Colonic mucosa (tissue), 4 donors: ENCODE measurements at regions not wholly inside any gene's neighbourhood (a gene's known extent, or its start where the extent isn't known, plus 50 kb on each side); places are given as distances from the start of the nearest gene placed in this dataset.

Experiments
- DNase-seq: peaks from one replicate; pipeline ENCODE4 v3.0.0-alpha.2; 2020
- H3K27ac ChIP-seq: fragments of 200-600 bp; one replicate; pipeline ENCODE4 v1.8.0; 2021
- H3K27me3 ChIP-seq: fragments of 200-600 bp; one replicate; pipeline ENCODE4 v1.8.0; 2021
- H3K36me3 ChIP-seq: fragments of 200-600 bp; one replicate; pipeline ENCODE4 v1.8.0; 2021
- H3K4me1 ChIP-seq: fragments of 200-600 bp; one replicate; pipeline ENCODE4 v1.8.0; 2021; ENCODE audit warnings: mild to moderate bottlenecking
- H3K4me3 ChIP-seq: fragments of 200-600 bp; one replicate; pipeline ENCODE4 v1.8.0; 2021
- H3K9ac ChIP-seq, 2 donors: one replicate each; pipeline ENCODE4 v1.7.0; 2013; ENCODE audit warnings: control low read depth in 2 of 2, low read depth in 2 of 2, low read length in 2 of 2
- H3K9me3 ChIP-seq: fragments of 200-600 bp; one replicate; pipeline ENCODE4 v1.8.0; 2021
- CTCF ChIP-seq: fragments of 200-600 bp; IDR thresholded peaks from one replicate; pipeline ENCODE4 v1.8.0; 2022; ENCODE audit warnings: antibody characterized with exemption, mild to moderate bottlenecking
- intact Hi-C: fragments of 100-400 bp; cut with DNase I; formaldehyde crosslinking; loops from one replicate; pipeline ENCODE4 v1.14.1; 2022
- donor health status: healthy.
- donor health status: DM: no; HTN: no; CAD: no.
- donor health status: DM: no; HTN: no; CAD: no.

GRCh38 chr1:14294006-14294405 lies 304.5 kb upstream of the KAZN start:
- TF ChIP-seq CTCF = no peak
- intact Hi-C loops = no loop called here

GRCh38 chr1:14294860-14295536 lies 303.5 kb upstream of the KAZN start:
- Histone ChIP-seq H3K4me3 (no peak overlapping the region), H3K4me1 (no peaks in the 10 kb centered on the region), H3K27ac (no peak overlapping the region), H3K36me3 (no peaks in the 10 kb centered on the region), H3K9ac (no peak overlapping the region), H3K27me3 (no peaks in the 10 kb centered on the region), H3K9me3 (no peaks in the 10 kb centered on the region)
- no peak for TF ChIP-seq CTCF
- no peak for DNase-seq
- intact Hi-C loops = no loop called here

More at GRCh38 chr1:14294006-14294405, 304.5 kb upstream of the KAZN start:
- no peak overlapping the region for H3K4me3 ChIP-seq
- H3K9me3 ChIP-seq = no peaks in the 10 kb centered on the region
- H3K27ac ChIP-seq = no peak overlapping the region
- DNase-seq = no peak
- H3K27me3 ChIP-seq = no peaks in the 10 kb centered on the region
- H3K36me3 ChIP-seq = no peaks in the 10 kb centered on the region
- H3K4me1 ChIP-seq = no peaks in the 10 kb centered on the region
- no peak overlapping the region for H3K9ac ChIP-seq

GRCh38 chr1:14296795-14297194 lies 301.7 kb upstream of the KAZN start:
- no peak overlapping the region for H3K27ac ChIP-seq
- no peaks in the 10 kb centered on the region for H3K4me1 ChIP-seq
- DNase-seq = no peak
- H3K27me3 ChIP-seq = no peaks in the 10 kb centered on the region
- no peak for TF ChIP-seq CTCF
- intact Hi-C loops = no loop called here
- no peaks in the 10 kb centered on the region for H3K36me3 ChIP-seq
- H3K9ac ChIP-seq = no peak overlapping the region
- no peaks in the 10 kb centered on the region for H3K9me3 ChIP-seq
- no peak overlapping the region for H3K4me3 ChIP-seq

GRCh38 chr1:14297356-14297755 lies 301.1 kb upstream of the KAZN start:
- intact Hi-C loops = no loop called here
- Histone ChIP-seq H3K36me3 (no peaks in the 10 kb centered on the region), H3K9me3 (no peaks in the 10 kb centered on the region), H3K9ac (no peak overlapping the region), H3K4me3 (no peak overlapping the region), H3K4me1 (no peaks in the 10 kb centered on the region), H3K27ac (no peak overlapping the region), H3K27me3 (no peaks in the 10 kb centered on the region)
- no peak for TF ChIP-seq CTCF
- no peak for DNase-seq

- Histone ChIP-seq H3K4me3 (no peak overlapping the region), H3K9ac (no peak overlapping the region), H3K27ac (no peak overlapping the region), H3K9me3 (no peaks in the 10 kb centered on the region), H3K4me1 (no peaks in the 10 kb centered on the region), H3K27me3 (no peaks in the 10 kb centered on the region), H3K36me3 (no peaks in the 10 kb centered on the region)
- no peak for TF ChIP-seq CTCF
- DNase-seq = no peak
- intact Hi-C loops = no loop called here
Measured at GRCh38 chr1:14298806-14299205, 299.7 kb upstream of the KAZN start.
